ENCODE measurements at regions not wholly inside any gene's neighbourhood (a gene's known extent, or its start where the extent isn't known, plus 50 kb on each side); places are given as distances from the start of the nearest gene placed in this dataset.

GRCh38 chr6:63121166-63121565 lies 90.1 kb upstream of the FKBP1C start:
- Histone ChIP-seq H3K27ac (no peak overlapping the region), H3K36me3 (no peaks in the 10 kb centered on the region), H3K4me1 (no peaks in the 10 kb centered on the region), H3K4me3 (no peak overlapping the region), H3K27me3 (no peaks in the 10 kb centered on the region), H3K9me3 (no peaks in the 10 kb centered on the region)
- intact Hi-C loops (cut with DNase I) = no loop called here
- TF ChIP-seq POLR2A (IDR thresholded peaks at IDR 0.05) (no peak), CTCF (IDR thresholded peaks at IDR 0.05) (no peak)
- 30 to 36% methylated on average over 2 of the region's 2 CpGs for WGBS, 2 donors
- no peak for DNase-seq

DNA sequence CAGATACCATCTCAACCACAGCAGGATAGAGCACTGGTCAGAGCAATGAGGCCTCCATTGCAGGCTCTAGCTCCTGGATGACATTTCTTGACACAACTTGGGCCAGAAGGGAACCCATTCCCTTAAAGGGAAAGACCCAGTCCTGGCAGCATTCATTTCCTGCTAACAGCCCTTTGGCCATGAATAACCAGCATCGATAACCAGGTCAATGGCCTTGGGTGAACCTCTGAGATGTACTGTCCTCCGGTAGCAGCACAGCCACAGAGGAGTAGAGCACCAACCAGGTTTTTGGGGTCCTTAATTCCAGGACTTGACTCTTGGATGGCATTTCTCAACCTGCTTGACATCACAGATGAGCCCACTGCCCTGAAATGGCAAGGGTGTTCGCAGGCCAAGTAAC lies 71.2 kb upstream of the FKBP1C start:
- TF ChIP-seq CTCF (IDR thresholded peaks at IDR 0.05) (no peak), POLR2A (IDR thresholded peaks at IDR 0.05) (no peak)
- Histone ChIP-seq H3K9me3 (no peaks in the 10 kb centered on the region), H3K4me3 (no peak overlapping the region), H3K36me3 (no peaks in the 10 kb centered on the region), H3K27me3 (no peaks in the 10 kb centered on the region), H3K27ac (no peak overlapping the region), H3K4me1 (no peaks in the 10 kb centered on the region)
- no peak for DNase-seq
- WGBS, 2 donors = 89 to 100% methylated on average over 2 to 3 of the region's 3 CpGs
- intact Hi-C loops (cut with DNase I) = no loop called here

DNA sequence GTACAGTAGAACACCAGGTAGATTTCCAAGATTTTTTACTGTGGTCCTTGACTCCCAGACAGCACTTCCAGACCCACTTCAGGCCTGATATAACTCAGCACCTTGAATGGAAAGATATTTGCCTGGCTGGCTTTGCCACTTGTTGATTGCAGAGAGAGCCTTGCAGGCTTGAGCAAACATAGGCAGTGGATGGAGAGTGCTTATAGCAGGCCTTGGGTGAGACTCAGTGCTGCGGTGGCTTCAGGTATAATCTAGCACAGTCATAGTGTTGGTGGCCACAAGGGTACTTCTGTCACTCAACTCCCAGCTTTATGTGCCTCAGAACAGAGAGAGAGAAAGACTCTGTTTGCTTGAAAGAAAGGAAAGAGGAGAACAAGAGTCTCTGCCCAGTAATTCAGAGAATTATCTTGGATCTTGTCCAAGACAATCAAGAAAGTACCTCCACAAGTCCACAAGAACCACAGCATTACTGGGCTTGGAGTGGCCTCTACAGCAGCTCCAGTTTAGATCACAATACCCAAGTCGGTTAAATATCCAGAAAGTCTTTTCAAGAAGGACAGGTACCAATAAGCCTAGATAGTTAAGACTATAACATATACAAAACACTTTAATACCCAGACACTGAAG lies 70.5 kb upstream of the FKBP1C start:
- Histone ChIP-seq H3K27me3 (no peaks in the 10 kb centered on the region), H3K27ac (no peak overlapping the region), H3K4me3 (no peak overlapping the region), H3K36me3 (no peaks in the 10 kb centered on the region), H3K9me3 (no peaks in the 10 kb centered on the region), H3K4me1 (no peaks in the 10 kb centered on the region)
- intact Hi-C loops (cut with DNase I) = no loop called here
- 79 to 83% methylated on average over 2 of the region's 2 CpGs for WGBS, 2 donors
- no peak for TF ChIP-seq CTCF (IDR thresholded peaks at IDR 0.05)
- no peak for TF ChIP-seq POLR2A (IDR thresholded peaks at IDR 0.05)
- DNase-seq = no peak

- Histone ChIP-seq H3K4me3 (no peak overlapping the region), H3K27ac (no peak overlapping the region), H3K9me3 (no peaks in the 10 kb centered on the region), H3K4me1 (no peaks in the 10 kb centered on the region), H3K27me3 (no peaks in the 10 kb centered on the region), H3K36me3 (no peaks in the 10 kb centered on the region)
- DNase-seq = no peak
- TF ChIP-seq POLR2A (IDR thresholded peaks at IDR 0.05) = no peak
- no peak for TF ChIP-seq CTCF (IDR thresholded peaks at IDR 0.05)
- intact Hi-C loops (cut with DNase I) = no loop called here
Measured at GRCh38 chr6:63149730-63150129, 61.5 kb upstream of the FKBP1C start.

- no peak for DNase-seq
- TF ChIP-seq POLR2A (IDR thresholded peaks at IDR 0.05) = no peak
- TF ChIP-seq CTCF (IDR thresholded peaks at IDR 0.05) = no peak
- Histone ChIP-seq H3K27ac (no peak overlapping the region), H3K4me3 (no peak overlapping the region), H3K4me1 (no peaks in the 10 kb centered on the region), H3K9me3 (no peaks in the 10 kb centered on the region), H3K27me3 (no peaks in the 10 kb centered on the region), H3K36me3 (no peaks in the 10 kb centered on the region)
- intact Hi-C loops (cut with DNase I) = no loop called here
- WGBS, 2 donors = 75 to 81% methylated on average over 2 of the region's 2 CpGs
Measured at GRCh38 chr6:63154535-63154934, 56.7 kb upstream of the FKBP1C start.

All from esophagus squamous epithelium (tissue), 5 donors.